Endothelial cell of umbilical vein (primary cell): ENCODE measurements at regions not wholly inside any gene's neighbourhood (a gene's known extent, or its start where the extent isn't known, plus 50 kb on each side); places are given as distances from the start of the nearest gene placed in this dataset.

Experiments used
- CTCF ChIP-seq, 2 donors: IDR thresholded peaks; 1 replicate in 1 of 2; 2 replicates in 1 of 2; pipeline ENCODE4 v1.5.1; 2011; ENCODE audit warnings: low read length in 2 of 2, mild to moderate bottlenecking in 2 of 2, moderate library complexity in 2 of 2, control low read depth in 1 of 2, inconsistent platforms in 1 of 2, low read depth in 1 of 2; ENCODE audit not compliant: insufficient read depth in 1 of 2; ENCODE audit errors: extremely low read depth in 1 of 2
- EZH2 ChIP-seq: IDR thresholded peaks from 2 replicates; pipeline ENCODE4 v1.6.1; 2012; ENCODE audit warnings: borderline replicate concordance, low read depth, mild to moderate bottlenecking, moderate library complexity, low read length, inconsistent platforms; ENCODE audit not compliant: severe bottlenecking
- FOS ChIP-seq: IDR thresholded peaks from 2 replicates; pipeline ENCODE4 v1.6.1; 2011; ENCODE audit warnings: mild to moderate bottlenecking, low read length, moderate library complexity, borderline replicate concordance; ENCODE audit not compliant: insufficient read depth
- MAX ChIP-seq: IDR thresholded peaks from 2 replicates; pipeline ENCODE4 v1.6.1; 2011; ENCODE audit not compliant: insufficient read depth, insufficient read length
- POLR2A ChIP-seq: IDR thresholded peaks from 2 replicates; pipeline ENCODE4 v1.6.1; 2012; ENCODE audit warnings: low read depth, mild to moderate bottlenecking, control low read depth, low read length
- POLR2AphosphoS5 ChIP-seq: IDR thresholded peaks from 2 replicates; pipeline ENCODE4 v1.6.1; 2012; ENCODE audit warnings: low read depth, mild to moderate bottlenecking, control low read depth, low read length, moderate library complexity; ENCODE audit not compliant: insufficient read depth

GRCh38 chr2:77629539-77629938 lies 107.4 kb upstream of the LRRTM4 start:
- no peak for TF ChIP-seq CTCF (IDR thresholded peaks at IDR 0.05; ENCODE audit: extremely low read depth in 1 of 2, insufficient read depth in 1 of 2, low read depth in 1 of 2, low read length in 2 of 2)
- TF ChIP-seq FOS: no peak
- TF ChIP-seq EZH2: no peak
- no peak for TF ChIP-seq POLR2A
- TF ChIP-seq POLR2AphosphoS5: no peak
- no peak for TF ChIP-seq MAX
